GM18951 (cell line): ENCODE measurements at regions not wholly inside any gene's neighbourhood (a gene's known extent, or its start where the extent isn't known, plus 50 kb on each side); places are given as distances from the start of the nearest gene placed in this dataset.
"Not testable (repeated sequence)": the region's sequence is repeated elsewhere in the genome, so short reads cannot be mapped to it uniquely, and the experiment has no call there.

Experiments used
- POLR2A ChIP-seq: IDR thresholded peaks from 4 replicates; pipeline ENCODE4 v1.6.1; 2011; ENCODE audit warnings: mild to moderate bottlenecking; ENCODE audit not compliant: insufficient read length, insufficient read depth; ENCODE audit errors: extremely low read depth
- in situ Hi-C: fragments of 300-500 bp; cut with MboI; formaldehyde crosslinking; loops from one replicate; pipeline ENCODE4 v1.12.0; 2022; ENCODE audit warnings: low sequenced_read_pairs, mixed read lengths, inconsistent platforms; ENCODE audit not compliant: unreplicated experiment

DNA sequence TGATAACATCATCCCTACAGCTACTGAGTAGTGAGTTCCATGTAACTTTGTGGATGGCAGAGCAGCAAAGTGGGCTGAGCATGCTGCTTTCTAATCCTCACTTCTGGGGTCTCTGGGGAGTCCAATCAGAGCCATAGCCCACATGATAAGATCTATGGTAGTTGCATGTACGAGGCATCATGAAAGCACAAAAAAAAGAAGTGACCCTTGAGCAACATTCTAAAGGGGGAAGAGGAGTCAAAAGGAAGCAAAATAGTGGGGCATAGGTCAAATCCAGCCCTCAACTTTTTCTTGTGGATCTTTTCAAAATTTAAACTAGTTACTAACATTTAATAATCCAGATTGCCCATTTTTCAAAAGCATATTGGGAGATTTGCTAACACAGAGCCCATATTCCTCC, 208.5 kb upstream of the TOX3 start:
- in situ Hi-C loops, result no loop called here

DNA sequence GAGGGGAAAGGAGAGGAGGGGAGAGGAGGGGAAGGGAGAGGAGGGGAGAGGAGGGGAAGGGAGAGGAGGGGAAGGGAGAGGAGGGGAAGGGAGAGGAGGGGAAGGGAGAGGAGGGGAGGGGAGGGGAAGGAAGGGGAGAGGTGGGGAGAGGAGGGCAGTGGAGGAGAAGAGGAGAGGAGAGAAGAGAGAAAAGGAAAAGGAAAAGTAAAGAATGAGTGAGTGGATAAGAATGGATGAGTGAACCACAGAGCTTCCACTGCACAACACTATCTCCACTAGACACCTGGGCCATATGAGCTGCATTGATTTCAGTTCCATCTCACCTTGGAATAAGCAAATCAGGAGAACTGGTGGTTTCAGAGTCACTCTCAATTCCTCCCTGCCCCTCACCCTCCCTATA, 204.1 kb upstream of the TOX3 start:
- in situ Hi-C loops, result no loop called here
- no peak for TF ChIP-seq POLR2A

More for the DNA sequence above, 208.5 kb upstream of the TOX3 start:
- TF ChIP-seq POLR2A, result no peak

DNA sequence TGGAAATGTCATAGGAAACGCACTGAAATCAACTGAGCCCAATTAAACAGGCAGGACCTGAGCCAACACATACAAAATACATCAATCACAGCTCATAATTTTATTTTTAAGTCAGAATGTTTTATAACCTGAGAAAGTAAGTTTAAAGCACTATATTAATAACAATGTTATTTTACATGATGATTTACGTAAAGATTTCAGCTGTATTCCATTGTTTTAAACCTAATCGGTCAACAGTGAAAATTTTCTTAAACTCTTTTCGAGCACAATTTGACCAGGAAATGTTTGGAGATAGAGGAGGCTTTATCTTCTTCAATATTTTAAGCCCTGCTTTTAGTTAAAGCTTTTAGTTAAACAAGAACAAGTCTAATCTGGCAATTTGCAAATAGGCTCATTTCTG, 201.8 kb upstream of the TOX3 start:
- TF ChIP-seq POLR2A, result no peak
- in situ Hi-C loops, result no loop called here

DNA sequence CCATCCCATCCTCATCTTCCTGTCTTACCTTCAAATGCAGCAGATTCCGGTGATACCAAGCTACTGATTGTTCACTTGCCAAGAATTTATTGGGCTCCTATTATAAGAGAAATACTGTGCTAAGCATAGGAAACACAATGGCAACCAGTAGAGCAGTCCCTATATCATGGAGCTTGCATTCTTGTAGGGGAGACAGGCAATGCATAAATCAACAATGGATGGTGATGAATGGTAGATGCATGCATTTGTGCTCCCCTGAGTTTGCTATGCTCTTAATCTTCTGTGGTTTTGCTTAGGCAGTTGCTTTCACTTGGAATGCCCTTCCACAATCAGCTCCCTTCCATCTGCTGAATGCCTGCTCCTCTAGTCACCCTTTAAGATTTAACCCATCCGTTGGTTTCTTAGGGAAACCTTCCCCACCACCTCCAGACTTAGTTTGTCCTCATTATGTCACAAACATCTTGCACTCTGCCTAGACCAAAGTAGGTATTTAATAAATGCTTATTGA, 200.2 kb upstream of the TOX3 start:
- TF ChIP-seq POLR2A, result no peak
- in situ Hi-C loops, result no loop called here

DNA sequence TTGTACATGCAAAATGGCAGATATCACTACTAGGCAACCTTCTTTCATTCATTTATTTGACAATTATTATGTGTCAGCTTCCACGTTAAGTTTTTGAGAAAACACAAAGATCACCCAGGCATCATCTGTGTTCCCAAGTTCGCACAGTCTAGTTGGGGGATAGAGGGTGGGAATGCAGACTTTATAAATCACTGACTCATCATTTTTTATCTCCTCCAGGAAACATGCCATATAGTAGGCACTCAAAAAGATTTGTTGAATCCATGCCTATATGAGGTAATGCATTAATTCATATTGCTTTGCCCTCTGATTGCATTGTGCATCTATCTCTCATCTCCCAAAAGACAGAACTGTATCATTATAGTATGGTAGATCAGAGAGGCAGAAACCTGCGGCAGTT, 196.8 kb upstream of the TOX3 start:
- in situ Hi-C loops, result no loop called here
- no peak for TF ChIP-seq POLR2A

DNA sequence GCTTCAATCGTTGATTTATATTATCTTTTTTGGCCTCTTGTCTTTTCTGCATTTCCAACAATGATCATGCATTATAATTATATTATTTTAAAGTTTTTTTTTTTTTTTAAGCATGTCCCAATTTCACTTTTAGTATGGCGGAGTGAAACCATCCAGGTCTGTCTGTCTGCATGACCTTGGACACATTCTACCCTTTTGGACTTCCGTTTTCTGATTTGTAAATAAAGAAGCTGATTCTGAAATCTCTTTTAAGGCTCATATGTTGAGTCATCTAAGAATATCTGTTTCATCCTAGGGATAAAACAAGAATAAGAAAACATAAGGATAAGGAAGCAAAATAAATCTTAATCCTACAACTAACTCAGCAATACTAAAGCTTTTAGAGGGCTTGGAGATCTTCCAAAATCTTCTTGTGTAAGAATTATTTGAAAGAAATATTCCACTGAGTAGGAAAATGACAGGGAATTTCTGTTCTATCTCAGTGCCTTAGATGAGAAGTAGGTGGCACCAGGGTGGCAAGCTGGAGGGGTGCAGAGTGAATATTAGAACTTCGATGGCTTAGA, 195.7 kb upstream of the TOX3 start:
- no peak for TF ChIP-seq POLR2A
- in situ Hi-C loops, result no loop called here

DNA sequence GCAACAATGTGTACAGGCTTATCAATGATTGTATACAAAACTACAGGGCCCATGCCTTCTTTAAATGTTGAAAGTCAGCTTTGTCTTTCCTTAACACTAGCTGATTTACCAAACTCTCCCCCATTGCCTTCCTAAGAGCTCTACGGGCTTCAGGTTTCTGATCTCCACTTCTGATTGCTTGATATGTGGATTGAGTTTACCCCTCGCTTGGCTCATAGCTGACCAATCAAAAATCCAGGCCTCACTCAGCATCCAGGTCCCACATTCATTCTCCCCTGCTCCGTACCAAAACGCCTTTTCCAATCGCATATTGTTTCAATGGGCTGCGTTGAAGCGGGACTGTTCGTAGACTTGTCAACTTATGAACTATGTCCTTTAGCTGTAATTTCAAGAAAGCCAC, 195.1 kb upstream of the TOX3 start:
- in situ Hi-C loops, result no loop called here
- no peak for TF ChIP-seq POLR2A

DNA sequence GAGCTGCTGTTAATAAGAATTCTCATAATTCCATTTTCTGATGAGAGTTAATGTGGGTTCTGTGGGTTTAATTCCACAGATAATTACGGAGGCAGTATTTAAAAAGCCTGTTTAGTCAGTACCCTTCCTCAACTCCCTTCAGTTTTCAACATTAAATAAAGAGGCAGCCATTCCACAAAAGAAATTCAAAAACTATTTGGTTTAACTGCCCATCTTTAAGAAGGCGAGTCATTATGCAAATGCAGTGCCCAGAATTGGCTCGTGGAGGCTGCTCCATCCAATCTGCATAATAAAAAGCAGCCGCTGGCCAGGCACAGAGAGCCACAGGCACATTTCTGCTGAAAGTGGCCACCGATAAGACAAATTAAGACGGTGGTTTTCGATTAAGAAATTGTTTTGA, 194.4 kb upstream of the TOX3 start:
- in situ Hi-C loops, result no loop called here

DNA sequence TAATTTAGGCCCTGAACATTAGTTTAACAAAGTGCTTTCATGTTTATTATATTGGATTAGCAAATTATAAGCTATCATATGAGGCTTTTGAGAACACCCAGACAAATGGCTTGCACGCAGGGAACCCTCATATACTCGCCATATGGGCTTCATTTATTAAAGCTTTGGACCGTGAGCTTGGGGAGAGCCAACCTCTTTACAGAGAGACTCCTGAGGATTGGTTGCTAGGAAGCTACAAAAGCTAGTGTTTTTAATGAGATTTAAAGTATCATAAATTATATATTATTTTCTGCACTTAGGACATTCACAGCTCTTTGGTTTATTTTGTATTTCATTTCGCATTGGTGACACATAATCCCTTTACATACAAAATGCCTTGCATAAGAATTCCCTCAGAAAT, 193.8 kb upstream of the TOX3 start:
- in situ Hi-C loops, result no loop called here
- no peak for TF ChIP-seq POLR2A

More for the DNA sequence above, 194.4 kb upstream of the TOX3 start:
- no peak for TF ChIP-seq POLR2A

DNA sequence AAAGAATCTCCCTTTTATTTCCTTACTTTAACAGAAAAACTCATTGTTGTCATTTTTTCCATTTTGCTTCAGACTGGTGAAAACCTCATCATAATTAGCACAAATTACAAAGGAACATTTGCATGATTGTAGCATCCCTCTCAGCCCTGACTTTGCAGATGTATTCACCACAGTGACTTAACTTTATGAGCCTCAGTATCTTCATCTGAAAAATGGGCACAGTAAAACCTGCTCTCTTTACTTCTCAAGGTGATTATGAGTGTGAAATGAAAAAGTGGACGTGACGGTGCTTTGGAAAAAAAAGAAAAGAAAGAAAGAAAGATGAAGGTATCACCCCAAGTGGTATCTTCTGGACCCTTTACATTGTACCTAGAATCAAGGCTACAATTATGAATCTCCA, 193.4 kb upstream of the TOX3 start:
- no peak for TF ChIP-seq POLR2A
- in situ Hi-C loops, result no loop called here

DNA sequence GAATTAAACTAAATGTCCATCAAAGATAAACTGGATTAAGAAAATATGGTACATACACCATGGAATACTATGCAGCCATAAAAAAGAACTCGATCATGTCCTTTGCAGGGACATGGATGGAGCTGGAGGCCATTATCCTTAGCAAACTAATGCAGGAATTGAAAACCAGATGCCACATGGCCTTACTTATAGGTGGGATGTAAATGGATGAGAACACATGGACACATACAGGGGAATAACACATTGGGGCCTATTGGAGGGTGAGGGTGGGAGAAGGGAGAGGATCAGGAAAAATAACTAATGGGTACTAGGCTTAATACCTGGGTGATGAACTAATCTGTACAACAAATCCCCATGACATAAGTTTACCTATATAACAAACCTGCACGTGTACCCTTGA, 192.0 kb upstream of the TOX3 start:
- in situ Hi-C loops, result not testable (repeated sequence)

DNA sequence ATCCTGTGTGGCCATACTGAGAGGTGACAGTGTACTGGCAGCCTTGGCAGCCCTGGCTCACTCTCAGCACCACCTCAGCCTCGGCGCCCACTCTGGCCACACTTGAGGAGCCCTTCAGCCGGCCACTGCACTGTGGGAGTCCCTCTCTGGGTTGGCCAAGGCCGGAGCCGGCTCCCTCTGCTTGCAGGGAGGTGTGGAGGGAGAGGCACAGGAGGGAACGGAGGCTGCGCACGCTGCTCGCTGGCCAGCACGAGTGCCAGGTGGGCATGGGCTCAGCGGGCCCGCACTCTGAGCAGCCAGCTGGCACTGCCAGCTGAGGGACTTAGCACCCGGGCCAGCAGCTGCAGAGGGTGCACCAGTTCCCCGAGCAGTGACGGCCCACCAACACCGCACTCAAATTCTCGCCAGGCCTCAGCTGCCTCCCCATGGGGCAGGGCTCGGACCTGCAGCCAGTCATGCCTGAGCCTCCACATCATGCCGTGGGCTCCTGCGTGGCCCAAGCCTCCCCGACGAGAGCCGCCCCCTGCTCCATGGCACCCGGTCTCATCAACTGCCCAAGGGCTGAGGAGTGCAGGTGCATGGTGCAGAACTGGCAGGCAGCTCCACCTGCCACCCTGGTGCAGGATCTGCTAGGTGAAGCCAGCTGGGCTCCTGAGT, 184.4 kb upstream of the TOX3 start:
- in situ Hi-C loops, result no loop called here
- no peak for TF ChIP-seq POLR2A

DNA sequence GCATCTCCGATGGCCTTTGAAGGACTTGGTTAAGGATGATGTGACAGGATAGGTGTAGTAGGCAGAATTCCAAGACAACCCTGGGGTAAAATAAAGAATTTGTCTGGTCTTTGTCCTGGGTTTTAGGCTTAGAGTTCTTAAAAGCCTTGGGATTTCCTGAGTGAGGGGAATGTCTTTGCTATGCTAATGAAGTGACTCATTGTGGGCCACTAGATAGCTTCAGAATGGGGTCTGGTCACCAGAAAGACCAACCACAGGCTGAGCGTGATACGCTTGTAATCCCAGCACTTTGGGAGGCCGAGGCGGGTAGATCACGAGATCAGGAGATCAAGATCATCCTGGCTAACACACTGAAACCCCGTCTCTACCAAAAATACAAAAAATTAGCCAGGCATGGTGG, 182.8 kb upstream of the TOX3 start:
- TF ChIP-seq POLR2A, result no peak
- in situ Hi-C loops, result no loop called here

DNA sequence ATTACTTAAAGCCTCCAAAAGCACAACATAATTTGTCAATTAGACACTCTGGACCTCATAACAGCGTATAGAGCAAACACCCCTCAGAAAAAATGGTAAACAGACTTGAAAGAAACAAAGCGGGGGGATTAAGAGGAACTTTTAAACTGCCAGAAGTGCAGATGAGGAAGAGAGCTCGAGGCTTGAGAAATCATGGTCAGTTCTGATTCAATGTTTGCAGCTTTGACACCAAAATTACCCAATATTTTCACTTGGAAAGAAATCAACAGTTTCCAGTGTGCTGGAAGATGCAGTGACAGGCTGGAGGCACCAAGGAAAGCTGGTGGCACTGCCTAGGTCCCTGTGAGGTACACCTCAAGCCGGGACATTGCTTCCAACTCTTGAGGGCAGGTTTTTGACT, 180.9 kb upstream of the TOX3 start:
- TF ChIP-seq POLR2A, result no peak
- in situ Hi-C loops, result no loop called here
